Mesenchymal stem cell (in vitro differentiated cells and primary cell): ENCODE measurements at regions not wholly inside any gene's neighbourhood (a gene's known extent, or its start where the extent isn't known, plus 50 kb on each side); places are given as distances from the start of the nearest gene placed in this dataset.

Source experiments
- DNase-seq: peaks from one replicate; pipeline ENCODE4 v3.0.0-alpha.2; 2013
- H2AFZ ChIP-seq: one replicate; pipeline ENCODE4 v1.6.1; 2013; ENCODE audit warnings: low read depth, mild to moderate bottlenecking, control low read depth, inconsistent platforms, low read length, moderate library complexity
- H2AK5ac ChIP-seq: 2 replicates; pipeline ENCODE4 v1.6.1; 2013; ENCODE audit warnings: low read length, moderate library complexity, mild to moderate bottlenecking, inconsistent platforms; ENCODE audit not compliant: severe bottlenecking
- H2BK120ac ChIP-seq: one replicate; pipeline ENCODE4 v1.6.1; 2013; ENCODE audit warnings: low read depth, mild to moderate bottlenecking, inconsistent platforms, low read length, moderate library complexity
- H2BK12ac ChIP-seq, 2 experiments: one replicate each; pipeline ENCODE4 v1.6.1; 2013; ENCODE audit warnings: inconsistent platforms in 2 of 2, low read length in 2 of 2, mild to moderate bottlenecking in 2 of 2, moderate library complexity in 2 of 2, control low read depth in 1 of 2
- H2BK15ac ChIP-seq: one replicate; pipeline ENCODE4 v1.6.1; 2013; ENCODE audit warnings: mild to moderate bottlenecking, low read depth, inconsistent platforms; ENCODE audit not compliant: poor library complexity, severe bottlenecking
- H2BK5ac ChIP-seq: 2 replicates; pipeline ENCODE4 v1.6.1; 2013; ENCODE audit warnings: low read depth, mild to moderate bottlenecking, low read length, control low read depth, inconsistent platforms; ENCODE audit not compliant: poor library complexity, severe bottlenecking
- H3K14ac ChIP-seq, 2 experiments: one replicate each; pipeline ENCODE4 v1.6.1; 2013; ENCODE audit warnings: inconsistent platforms in 2 of 2, low read length in 2 of 2, control low read depth in 1 of 2, mild to moderate bottlenecking in 1 of 2, moderate library complexity in 1 of 2
- H3K18ac ChIP-seq, 2 experiments: one replicate each; pipeline ENCODE4 v1.6.1; 2013; ENCODE audit warnings: inconsistent platforms in 2 of 2, low read length in 2 of 2, control low read depth in 1 of 2, low read depth in 1 of 2, mild to moderate bottlenecking in 1 of 2
- H3K23ac ChIP-seq, 2 experiments: one replicate each; pipeline ENCODE4 v1.6.1; 2013; ENCODE audit warnings: inconsistent platforms in 2 of 2, low read length in 2 of 2, mild to moderate bottlenecking in 2 of 2, moderate library complexity in 2 of 2, control low read depth in 1 of 2
- H3K27ac ChIP-seq: 2 replicates; pipeline ENCODE4 v1.5.1; 2013; ENCODE audit warnings: mild to moderate bottlenecking, moderate library complexity, low read length, control low read depth, inconsistent platforms; ENCODE audit not compliant: poor library complexity, severe bottlenecking
- H3K27me3 ChIP-seq, 2 experiments: 2 replicates each; pipeline versions ENCODE4 v1.6.1 to v1.7.0; 2013; ENCODE audit warnings: low read length in 2 of 2, mild to moderate bottlenecking in 2 of 2, moderate library complexity in 2 of 2, control low read depth in 1 of 2, inconsistent platforms in 1 of 2; ENCODE audit not compliant: control insufficient read depth in 1 of 2, insufficient read depth in 1 of 2
- H3K36me3 ChIP-seq, 2 experiments: 2 replicates each; pipeline versions ENCODE4 v1.6.1 to v1.7.0; 2013; ENCODE audit warnings: low read length in 2 of 2, control low read depth in 1 of 2, inconsistent platforms in 1 of 2, low read depth in 1 of 2, mild to moderate bottlenecking in 1 of 2; ENCODE audit not compliant: insufficient read depth in 2 of 2, control insufficient read depth in 1 of 2
- H3K4ac ChIP-seq, 2 experiments: one replicate each; pipeline ENCODE4 v1.6.1; 2013; ENCODE audit warnings: inconsistent platforms in 2 of 2, low read length in 2 of 2, mild to moderate bottlenecking in 2 of 2, moderate library complexity in 2 of 2, control low read depth in 1 of 2, low read depth in 1 of 2
- H3K4me1 ChIP-seq: 2 replicates; pipeline ENCODE4 v1.6.1; 2013; ENCODE audit warnings: low read depth, low read length, control low read depth; ENCODE audit not compliant: control insufficient read depth, insufficient read depth
- H3K4me2 ChIP-seq: 2 replicates; pipeline ENCODE4 v1.6.1; 2013; ENCODE audit warnings: low read length, mild to moderate bottlenecking, inconsistent platforms; ENCODE audit not compliant: poor library complexity, severe bottlenecking
- H3K4me3 ChIP-seq, 2 experiments: 2 replicates each; pipeline versions ENCODE4 v1.5.1 to v1.7.0; 2013; ENCODE audit warnings: low read length in 2 of 2, mild to moderate bottlenecking in 2 of 2, control low read depth in 1 of 2, low read depth in 1 of 2; ENCODE audit not compliant: insufficient read depth in 1 of 2
- H3K79me1 ChIP-seq: replicated peaks from 2 replicates; pipeline ENCODE4 v1.6.1; 2013; ENCODE audit warnings: mild to moderate bottlenecking, control low read depth, low read length, inconsistent platforms; ENCODE audit not compliant: poor library complexity, severe bottlenecking
- H3K9ac ChIP-seq: 2 replicates; pipeline ENCODE4 v1.7.0; 2013; ENCODE audit warnings: mild to moderate bottlenecking, low read length, moderate library complexity
- H3K9me3 ChIP-seq: 2 replicates; pipeline ENCODE4 v1.7.0; 2013; ENCODE audit warnings: mild to moderate bottlenecking, low read length; ENCODE audit not compliant: control insufficient read depth
- H4K8ac ChIP-seq: one replicate; pipeline ENCODE4 v1.6.1; 2013; ENCODE audit warnings: inconsistent platforms, mild to moderate bottlenecking, low read length, moderate library complexity
- H4K91ac ChIP-seq: one replicate; pipeline ENCODE4 v1.6.1; 2013; ENCODE audit warnings: mild to moderate bottlenecking, low read length, inconsistent platforms
- WGBS: methylation state at CpG from one replicate; pipeline ENCODE4 v1.1.7; 2013; ENCODE audit warnings: mixed read lengths; 5-methylcytosine and 5-hydroxymethylcytosine counted together

DNA sequence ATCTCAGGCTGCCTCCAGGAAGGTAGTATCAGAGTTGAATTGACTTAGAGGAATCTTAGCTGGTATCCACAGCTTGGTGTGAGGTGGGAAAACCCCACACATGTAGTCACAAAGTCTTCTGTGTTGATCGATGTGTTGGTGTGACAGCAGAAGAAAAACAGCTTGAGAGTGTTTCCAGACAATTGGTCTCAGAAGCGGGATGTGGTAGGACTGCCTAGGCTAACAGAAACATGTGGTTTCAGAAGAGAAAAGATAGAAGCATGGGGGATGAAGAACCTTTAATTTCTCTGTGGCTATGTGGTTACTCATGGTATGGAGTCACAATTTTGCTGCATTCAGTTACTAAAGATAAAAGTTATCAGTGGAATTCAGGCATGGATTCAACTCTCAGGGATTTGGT is 134.7 kb upstream of the SLITRK5 start:
- Histone ChIP-seq H3K4me1 (no peaks in the 10 kb centered on the region), H3K9ac (no peak overlapping the region), H2AK5ac (no peak overlapping the region), H4K91ac (no peak overlapping the region), H3K14ac (no peak overlapping the region), H3K4ac (no peak overlapping the region), H3K18ac (no peak overlapping the region), H2AFZ (no peak overlapping the region), H2BK120ac (no peak overlapping the region), H4K8ac (no peak overlapping the region), H3K36me3 (no peaks in the 10 kb centered on the region), H3K4me2 (no peak overlapping the region), H3K79me1 (no peaks in the 10 kb centered on the region), H2BK12ac (no peak overlapping the region), H2BK15ac (peak overlapping the region; percentile 23), H2BK5ac (no peak overlapping the region), H3K4me3 (no peak overlapping the region), H3K27ac (no peak overlapping the region), H3K27me3 (no peaks in the 10 kb centered on the region), H3K23ac (no peak overlapping the region), H3K9me3 (no peaks in the 10 kb centered on the region)
- 87% methylated on average over 2 of the region's 2 CpGs for WGBS
- DNase-seq, result peak; percentile 32

DNA sequence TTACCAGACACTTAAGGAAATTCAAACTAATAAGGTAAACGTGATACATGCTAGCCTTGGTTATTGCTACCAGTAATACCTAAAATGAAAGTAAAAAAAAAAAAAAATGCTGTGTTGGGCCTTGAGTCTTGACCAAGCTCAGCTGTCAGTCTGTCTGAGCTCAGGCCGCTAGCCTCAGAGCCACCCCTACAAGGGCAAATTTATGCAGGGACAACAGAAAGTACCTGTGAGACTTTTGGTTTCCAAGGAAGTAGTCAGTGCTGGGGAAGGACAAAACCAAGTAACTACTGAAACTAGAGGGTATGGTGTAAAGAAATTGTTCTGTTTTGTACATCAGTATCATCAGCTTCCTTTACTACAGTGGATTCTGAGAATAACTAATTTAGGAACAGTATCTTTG is 134.3 kb upstream of the SLITRK5 start:
- H4K8ac ChIP-seq, result no peak overlapping the region
- peak; percentile 3 for DNase-seq
- H2BK15ac ChIP-seq, result no peak overlapping the region
- WGBS, result 88% methylated on average over 1 of the region's 2 CpGs
- no peak overlapping the region for H3K9ac ChIP-seq
- no peaks in the 10 kb centered on the region for H3K9me3 ChIP-seq
- H3K36me3 ChIP-seq, result no peaks in the 10 kb centered on the region
- no peaks in the 10 kb centered on the region for H3K4me1 ChIP-seq
- no peak overlapping the region for H3K4ac ChIP-seq
- no peak overlapping the region for H2BK12ac ChIP-seq
- H2BK120ac ChIP-seq, result no peak overlapping the region
- no peak overlapping the region for H3K14ac ChIP-seq
- H3K23ac ChIP-seq, result no peak overlapping the region
- no peak overlapping the region for H2AFZ ChIP-seq
- no peaks in the 10 kb centered on the region for H3K27me3 ChIP-seq
- no peak overlapping the region for H2BK5ac ChIP-seq
- no peak overlapping the region for H3K4me3 ChIP-seq
- no peak overlapping the region for H3K27ac ChIP-seq
- H3K79me1 ChIP-seq, result no peaks in the 10 kb centered on the region
- no peak overlapping the region for H3K4me2 ChIP-seq
- no peak overlapping the region for H2AK5ac ChIP-seq
- H3K18ac ChIP-seq, result no peak overlapping the region
- no peak overlapping the region for H4K91ac ChIP-seq

DNA sequence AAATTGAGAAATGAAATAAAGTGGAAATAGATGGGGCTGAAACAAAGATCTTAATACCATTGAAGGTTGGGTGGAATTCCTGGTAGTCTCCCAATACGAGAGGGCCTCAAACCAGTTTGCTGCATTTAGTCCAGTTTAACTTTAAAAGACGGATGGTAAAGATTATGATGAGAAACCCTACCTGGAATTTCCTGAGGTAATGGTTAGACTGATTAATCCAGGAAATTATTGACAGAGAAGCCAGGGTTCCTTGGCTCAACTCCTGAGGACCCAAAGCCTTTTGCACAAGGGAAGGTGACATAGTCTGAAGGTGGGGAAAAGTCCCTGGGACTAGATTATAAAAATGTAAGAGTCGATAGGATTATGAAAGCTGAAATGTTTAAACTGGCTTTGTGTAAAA is 133.2 kb upstream of the SLITRK5 start:
- Histone ChIP-seq H2BK15ac (no peak overlapping the region), H3K27me3 (no peaks in the 10 kb centered on the region), H3K18ac (no peak overlapping the region), H3K9ac (no peak overlapping the region), H3K27ac (no peak overlapping the region), H2AFZ (no peak overlapping the region), H2BK12ac (no peak overlapping the region), H3K23ac (no peak overlapping the region), H3K4me3 (no peak overlapping the region), H3K4ac (no peak overlapping the region), H2BK120ac (no peak overlapping the region), H2BK5ac (no peak overlapping the region), H2AK5ac (no peak overlapping the region), H3K9me3 (no peaks in the 10 kb centered on the region), H3K14ac (no peak overlapping the region), H4K91ac (no peak overlapping the region), H3K36me3 (no peaks in the 10 kb centered on the region), H4K8ac (no peak overlapping the region), H3K4me1 (peaks cover 1% of the 10 kb centered on the region), H3K4me2 (no peak overlapping the region), H3K79me1 (no peaks in the 10 kb centered on the region)
- DNase-seq, result no peak
- 90% methylated on average over 3 of the region's 3 CpGs for WGBS

DNA sequence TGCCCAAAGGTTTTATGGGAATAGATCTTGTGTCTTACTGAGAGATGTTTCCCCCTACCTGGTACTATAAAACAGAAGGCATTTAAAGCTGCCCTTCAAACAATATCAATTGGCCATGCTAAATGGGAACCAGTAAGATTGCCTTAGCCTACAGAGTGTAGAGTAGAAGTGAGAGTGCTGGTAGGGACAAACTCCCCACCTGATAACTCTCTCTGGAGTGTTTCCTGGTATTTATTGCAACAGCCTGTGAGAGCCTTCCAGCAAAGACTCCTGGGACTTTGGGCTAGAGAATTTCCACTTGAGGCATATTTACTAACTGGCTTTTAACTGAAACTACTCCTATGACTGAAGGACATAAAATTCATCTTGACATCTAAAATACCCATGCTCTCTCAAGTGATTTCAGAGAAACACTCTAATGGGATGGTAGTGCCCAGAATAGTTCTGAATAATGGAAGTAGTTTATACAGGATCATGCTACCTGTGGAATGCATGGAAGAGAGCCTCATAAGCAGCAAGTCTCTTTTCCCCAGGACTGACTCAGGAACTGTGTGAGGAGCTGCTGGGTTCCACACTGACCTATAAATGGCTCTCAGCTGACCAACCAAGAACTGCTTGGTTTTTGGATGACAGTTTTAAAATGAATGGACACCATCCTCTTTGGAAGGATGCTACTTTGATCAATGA is 132.7 kb upstream of the SLITRK5 start:
- no peak overlapping the region for H3K4me2 ChIP-seq
- H3K9ac ChIP-seq, result no peak overlapping the region
- no peak overlapping the region for H2AK5ac ChIP-seq
- no peaks in the 10 kb centered on the region for H3K27me3 ChIP-seq
- H3K18ac ChIP-seq, result no peak overlapping the region
- DNase-seq, result no peak
- H2AFZ ChIP-seq, result no peak overlapping the region
- no peak overlapping the region for H2BK15ac ChIP-seq
- H3K23ac ChIP-seq, result no peak overlapping the region
- H3K27ac ChIP-seq, result no peak overlapping the region
- no peaks in the 10 kb centered on the region for H3K79me1 ChIP-seq
- no peak overlapping the region for H2BK12ac ChIP-seq
- H4K8ac ChIP-seq, result no peak overlapping the region
- no peak overlapping the region for H3K14ac ChIP-seq
- H3K4me3 ChIP-seq, result no peak overlapping the region
- H3K9me3 ChIP-seq, result peaks cover 5% of the 10 kb centered on the region
- no peak overlapping the region for H3K4ac ChIP-seq
- no peak overlapping the region for H2BK120ac ChIP-seq
- H3K4me1 ChIP-seq, result peaks cover 1% of the 10 kb centered on the region
- no peak overlapping the region for H2BK5ac ChIP-seq
- no peaks in the 10 kb centered on the region for H3K36me3 ChIP-seq
- no peak overlapping the region for H4K91ac ChIP-seq
